Forelimb muscle (tissue), 1 donor: ENCODE measurements at regions not wholly inside any gene's neighbourhood (a gene's known extent, or its start where the extent isn't known, plus 50 kb on each side); places are given as distances from the start of the nearest gene placed in this dataset.

ENCODE experiments used
- DNase-seq: peaks from one replicate; pipeline ENCODE4 v3.0.0-alpha.2; 2013; ENCODE audit warnings: low read depth

GRCh38 chr14:94887591-94887990 lies 117.7 kb upstream of the GSC start:
- DNase-seq: no peak

- DNase-seq: no peak
Measured at GRCh38 chr14:94886931-94887330, 117.0 kb upstream of the GSC start.

GRCh38 chr14:94885481-94886155 lies 115.7 kb upstream of the GSC start:
- no peak for DNase-seq

GRCh38 chr14:94884616-94885230 lies 114.8 kb upstream of the GSC start:
- no peak for DNase-seq

GRCh38 chr14:94882401-94882800 lies 112.5 kb upstream of the GSC start:
- no peak for DNase-seq

DNA sequence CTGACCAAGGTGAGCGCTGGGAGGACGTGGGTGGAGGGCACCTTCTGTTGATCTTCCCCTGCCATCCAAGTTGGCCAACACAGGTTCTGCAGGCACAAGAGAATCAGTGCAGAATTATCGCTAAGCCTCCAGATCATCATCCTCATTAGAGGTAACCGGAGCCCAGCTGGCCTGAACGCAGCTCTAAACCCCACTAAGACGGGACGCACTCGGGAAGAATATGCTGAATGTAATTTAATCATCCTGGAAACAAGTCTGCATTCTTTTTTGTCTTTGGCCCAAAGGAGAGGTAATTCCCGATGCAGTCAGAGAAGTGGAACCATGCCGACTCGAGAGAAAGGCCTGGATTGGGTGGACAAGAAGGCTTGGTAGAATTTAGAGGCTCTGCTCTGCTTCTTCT lies 111.0 kb upstream of the GSC start:
- DNase-seq: no peak

DNA sequence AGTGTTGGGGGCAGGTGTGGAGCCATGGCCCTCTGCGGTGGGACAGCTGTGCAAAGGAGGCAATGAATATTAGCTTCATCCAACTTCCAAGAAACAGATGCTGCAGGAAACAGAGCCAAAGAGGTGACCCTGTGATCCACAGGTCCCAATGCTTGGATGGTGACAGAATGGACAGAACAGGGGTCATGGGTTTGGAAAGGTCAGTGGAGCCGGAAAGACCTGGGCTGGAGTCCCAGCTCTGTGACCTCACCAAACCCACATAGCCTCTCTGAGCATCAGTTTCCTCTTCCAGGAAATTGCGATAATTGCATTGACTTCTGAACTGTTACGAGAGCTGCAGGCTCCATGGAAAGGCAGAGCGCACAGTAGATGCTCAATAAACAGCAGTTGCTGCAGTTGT lies 110.2 kb upstream of the GSC start:
- DNase-seq: no peak

GRCh38 chr14:94879537-94879936 lies 109.6 kb upstream of the GSC start:
- DNase-seq: no peak

DNA sequence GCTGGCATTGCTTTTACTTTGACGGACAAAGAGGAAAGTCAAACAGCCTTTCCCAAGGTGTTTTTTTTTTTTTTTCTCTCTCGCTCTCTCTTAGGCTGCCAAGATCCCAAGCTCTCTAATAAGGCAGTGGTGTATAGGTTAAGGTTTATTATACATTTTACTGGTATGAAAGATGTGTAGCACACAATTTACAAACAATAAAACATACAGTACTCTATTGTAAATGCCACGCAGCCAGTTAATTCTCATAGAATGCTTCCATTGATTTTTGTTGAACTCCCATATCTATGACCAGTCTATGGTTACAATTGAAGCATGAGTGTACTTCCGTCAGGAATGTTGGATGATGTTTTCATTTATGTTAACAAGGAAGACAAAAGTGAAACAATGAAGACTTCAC lies 106.4 kb upstream of the GSC start:
- DNase-seq: no peak

DNA sequence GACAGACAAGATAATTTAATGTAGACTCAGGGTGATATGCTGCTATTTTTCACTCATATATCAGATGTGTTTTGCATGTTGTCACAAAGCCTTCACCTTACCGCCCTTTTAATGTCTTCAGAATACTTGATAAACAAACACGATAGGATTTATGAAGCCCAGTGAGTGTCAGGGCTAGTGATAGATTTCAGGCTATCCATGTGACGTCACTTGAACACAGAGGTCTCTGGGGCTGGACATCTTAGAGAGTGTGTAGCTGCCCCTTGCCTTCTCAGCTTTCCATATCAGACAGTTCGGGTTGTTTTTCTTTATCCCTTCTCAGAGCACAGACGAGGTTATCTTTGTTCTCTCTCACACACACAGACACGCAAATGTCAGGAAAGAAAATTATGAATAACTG lies 105.3 kb upstream of the GSC start:
- DNase-seq: no peak

DNA sequence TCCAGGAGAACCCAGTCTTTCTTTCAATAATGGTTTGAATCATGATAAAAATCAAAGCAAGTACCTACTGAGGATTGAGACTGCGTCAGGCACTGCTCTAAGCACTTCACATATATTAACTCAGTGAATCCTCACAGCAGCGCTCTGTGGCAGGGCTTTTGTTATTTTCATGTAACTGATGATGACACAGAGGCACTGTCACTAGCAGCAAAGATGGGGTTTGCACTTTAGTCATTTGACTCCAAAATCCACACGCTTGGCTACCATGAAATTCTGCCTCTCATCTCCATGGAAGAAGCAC lies 98.8 kb upstream of the GSC start:
- no peak for DNase-seq

GRCh38 chr14:94867946-94868771 lies 98.2 kb upstream of the GSC start:
- DNase-seq: no peak

- DNase-seq: no peak
Measured at GRCh38 chr14:94867209-94867608, 97.3 kb upstream of the GSC start.

DNA sequence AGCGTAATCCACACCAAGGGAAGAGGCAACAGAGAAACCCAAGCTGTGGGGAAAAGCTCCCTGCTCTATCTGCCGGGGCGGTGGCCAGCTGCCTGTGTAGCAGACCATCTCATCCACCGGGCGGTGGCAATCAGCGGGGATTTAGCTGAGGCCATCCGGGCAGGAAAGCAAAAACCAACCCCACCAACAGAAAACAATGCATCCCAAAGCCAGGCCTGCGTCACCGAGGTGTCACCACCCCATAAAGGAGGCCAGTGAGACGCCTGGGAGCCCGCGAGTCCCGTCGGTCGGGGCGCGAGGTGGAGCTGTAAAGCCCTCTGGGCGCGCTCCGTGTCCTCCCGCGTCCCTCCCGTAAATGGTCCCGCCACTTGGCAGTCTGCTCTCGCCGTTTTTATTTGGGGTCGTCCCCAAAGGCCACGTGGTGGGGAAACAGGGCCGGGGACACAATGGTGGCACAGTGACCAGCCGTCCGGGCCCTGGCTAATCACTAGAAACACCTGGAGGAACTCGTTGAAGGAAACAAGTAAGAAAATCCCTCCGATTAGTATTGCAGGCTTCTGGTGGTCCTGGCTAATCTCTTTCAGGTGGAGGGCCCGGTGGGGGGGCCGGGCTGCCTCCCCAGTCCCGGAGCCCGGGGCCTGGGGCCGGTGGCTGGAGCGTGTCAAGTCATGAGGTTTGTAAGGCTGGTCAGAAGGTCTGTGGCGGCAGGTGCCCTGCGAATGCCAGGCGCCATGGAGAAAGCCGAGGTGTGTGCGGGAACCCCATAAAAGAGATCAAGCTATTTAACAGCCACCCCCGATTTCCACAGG lies 94.7 kb upstream of the GSC start:
- DNase-seq: no peak

GRCh38 chr14:94863366-94863765 lies 93.5 kb upstream of the GSC start:
- no peak for DNase-seq

DNA sequence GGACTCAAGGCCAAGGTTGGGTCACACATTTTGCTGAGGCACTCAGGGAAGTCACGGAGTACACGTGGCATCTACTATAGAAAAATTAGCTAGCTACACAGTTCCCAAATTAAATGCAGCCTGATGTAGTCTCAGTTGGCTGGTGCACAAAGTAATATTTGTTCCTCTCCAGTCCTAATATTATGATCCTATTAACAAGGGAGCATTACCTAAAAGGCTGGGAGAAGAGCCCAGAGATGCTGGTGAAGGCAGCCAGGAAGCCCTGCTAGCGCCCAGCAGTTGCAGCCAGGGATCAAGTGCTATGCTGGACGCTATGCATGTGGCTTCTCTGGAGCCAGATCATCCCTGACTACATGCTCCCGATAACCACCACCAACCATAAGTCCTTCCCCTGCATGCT lies 88.0 kb upstream of the GSC start:
- DNase-seq: no peak

- no peak for DNase-seq
Measured at GRCh38 chr14:94853920-94854319, 84.0 kb upstream of the GSC start.

- no peak for DNase-seq
Measured at GRCh38 chr14:94850309-94851211, 80.6 kb upstream of the GSC start.

DNA sequence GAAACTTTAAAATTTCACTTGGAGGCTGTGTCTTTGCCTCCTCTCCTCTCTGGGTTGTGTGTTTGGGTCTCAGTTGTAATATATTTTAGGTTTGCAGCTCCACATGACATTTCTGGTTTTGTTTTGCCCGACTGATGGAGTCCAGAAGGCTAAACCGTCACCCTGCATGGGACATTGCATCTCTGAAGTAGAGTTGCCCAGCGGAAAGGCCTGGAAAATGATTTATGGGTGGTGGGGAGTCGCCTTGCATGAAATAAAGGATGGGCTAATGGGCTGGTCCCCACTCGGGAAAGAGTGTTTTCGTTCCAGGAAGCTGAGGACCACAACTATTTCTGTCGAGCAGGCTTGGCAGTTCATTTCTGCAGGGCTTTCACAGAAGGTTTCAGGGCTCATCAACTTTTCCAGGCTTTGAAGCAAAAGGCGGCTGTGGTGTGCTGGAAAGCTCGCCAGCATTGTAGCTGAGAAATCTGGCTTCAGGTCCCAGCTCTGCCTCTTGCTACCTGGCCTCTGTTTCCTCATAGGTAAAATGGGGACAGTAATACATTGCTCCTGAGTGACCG lies 74.8 kb upstream of the GSC start:
- DNase-seq: no peak

- DNase-seq: no peak
Measured at GRCh38 chr14:94840467-94840866, 70.6 kb upstream of the GSC start.

- no peak for DNase-seq
Measured at GRCh38 chr14:94839348-94839747, 69.4 kb upstream of the GSC start.
